Tibial nerve (tissue), 4 donors: ENCODE measurements at regions not wholly inside any gene's neighbourhood (a gene's known extent, or its start where the extent isn't known, plus 50 kb on each side); places are given as distances from the start of the nearest gene placed in this dataset.

Source experiments
- EP300 ChIP-seq, 2 donors: sonication (generic); formaldehyde crosslinking; IDR thresholded peaks; one replicate each; pipeline ENCODE4 v1.6.1; 2017; ENCODE audit warnings: antibody characterized with exemption in 2 of 2, mild to moderate bottlenecking in 1 of 2
- TF ChIP-seq, protein P1 (sequence below), 5 experiments: fragments of 200-600 bp in 3 of 5; fragments of 450-650 bp in 2 of 5; sonication (generic) in 3 of 5; IDR thresholded peaks; one replicate each; pipeline ENCODE4 v1.5.1; 2016 to 2019; ENCODE audit warnings: antibody characterized with exemption in 5 of 5, mild to moderate bottlenecking in 3 of 5, moderate library complexity in 2 of 5

DNA sequence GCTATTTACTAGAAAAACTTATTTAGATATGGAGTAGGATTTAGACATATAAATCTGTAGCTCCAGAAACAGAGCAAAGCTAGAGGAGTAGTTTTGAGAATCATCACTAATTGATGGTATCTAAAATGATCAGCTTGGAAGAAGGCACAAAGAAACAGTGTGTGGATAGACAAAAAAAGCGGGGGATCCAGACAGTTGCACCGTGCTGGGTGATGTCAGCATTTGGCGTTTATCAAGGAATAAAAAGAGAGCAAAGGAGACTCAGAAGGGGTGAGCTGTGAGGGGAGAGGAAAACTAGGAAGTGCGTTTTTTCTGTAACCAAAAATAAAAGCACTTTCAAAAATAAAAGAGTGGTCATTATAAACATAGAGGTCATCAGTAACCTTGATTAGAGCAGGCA is 90.5 kb upstream of the GPRIN3 start:
- TF ChIP-seq, protein P1, sequence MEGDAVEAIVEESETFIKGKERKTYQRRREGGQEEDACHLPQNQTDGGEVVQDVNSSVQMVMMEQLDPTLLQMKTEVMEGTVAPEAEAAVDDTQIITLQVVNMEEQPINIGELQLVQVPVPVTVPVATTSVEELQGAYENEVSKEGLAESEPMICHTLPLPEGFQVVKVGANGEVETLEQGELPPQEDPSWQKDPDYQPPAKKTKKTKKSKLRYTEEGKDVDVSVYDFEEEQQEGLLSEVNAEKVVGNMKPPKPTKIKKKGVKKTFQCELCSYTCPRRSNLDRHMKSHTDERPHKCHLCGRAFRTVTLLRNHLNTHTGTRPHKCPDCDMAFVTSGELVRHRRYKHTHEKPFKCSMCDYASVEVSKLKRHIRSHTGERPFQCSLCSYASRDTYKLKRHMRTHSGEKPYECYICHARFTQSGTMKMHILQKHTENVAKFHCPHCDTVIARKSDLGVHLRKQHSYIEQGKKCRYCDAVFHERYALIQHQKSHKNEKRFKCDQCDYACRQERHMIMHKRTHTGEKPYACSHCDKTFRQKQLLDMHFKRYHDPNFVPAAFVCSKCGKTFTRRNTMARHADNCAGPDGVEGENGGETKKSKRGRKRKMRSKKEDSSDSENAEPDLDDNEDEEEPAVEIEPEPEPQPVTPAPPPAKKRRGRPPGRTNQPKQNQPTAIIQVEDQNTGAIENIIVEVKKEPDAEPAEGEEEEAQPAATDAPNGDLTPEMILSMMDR (IDR thresholded peaks at IDR 0.05), result no peak
- TF ChIP-seq EP300 (IDR thresholded peaks at IDR 0.05), result no peak
